ENCODE measurements at regions not wholly inside any gene's neighbourhood (a gene's known extent, or its start where the extent isn't known, plus 50 kb on each side); places are given as distances from the start of the nearest gene placed in this dataset.

GRCh38 chr3:162670181-162670580 is 1173.6 kb downstream of the OTOL1 start:
- Histone ChIP-seq H3K9ac (ENCODE audit: low read length) (no peak overlapping the region), H3K27ac (ENCODE audit: low read depth, low read length) (no peak overlapping the region), H3K79me2 (ENCODE audit: insufficient read depth, low read length) (no peaks in the 10 kb centered on the region), H3K9me2 (ENCODE audit: insufficient read depth) (no peaks in the 10 kb centered on the region), H3K27me3 (ENCODE audit: insufficient read depth, low read length) (no peaks in the 10 kb centered on the region), H3K36me3 (ENCODE audit: control insufficient read depth in 1 of 2, insufficient read depth in 2 of 2, low read length in 2 of 2) (no peaks in the 10 kb centered on the region), H3K4me2 (ENCODE audit: low read length) (no peak overlapping the region), H3K9me3 (ENCODE audit: control insufficient read depth in 1 of 2, insufficient read depth in 1 of 2, low read depth in 1 of 2, low read length in 2 of 2) (no peaks in the 10 kb centered on the region), H3K4me1 (ENCODE audit: control insufficient read depth in 1 of 2, insufficient read depth in 2 of 2, low read length in 2 of 2) (no peaks in the 10 kb centered on the region), H3K4me3 (replicated peaks in 1 of 2; ENCODE audit: low read depth in 1 of 2, low read length in 2 of 2) (no peak overlapping the region), H4K20me1 (ENCODE audit: insufficient read depth) (no peaks in the 10 kb centered on the region), H2AFZ (ENCODE audit: low read depth, low read length, poor library complexity, severe bottlenecking) (no peak overlapping the region)
- BruUV-seq (replicated peaks): no TSS peak
- intact Hi-C loops (cut with micrococcal nuclease): no loop called here
- ChIA-PET CTCF (no interaction called here), POLR2A (no interaction called here), RAD21 (ENCODE audit: low non-redundant PET in 1 of 2, low total read pairs in 2 of 2, uncharacterized antibody in 2 of 2, unreplicated experiment in 2 of 2) (no interaction called here)
- no peak for ATAC-seq
- no peak for DNase-seq (ENCODE audit: low read depth, low spot score)
- TF ChIP-seq ELF1 (IDR thresholded peaks at IDR 0.05; ENCODE audit: borderline replicate concordance, low read depth): no peak
- no peak for TF ChIP-seq YY1 (IDR thresholded peaks at IDR 0.05; ENCODE audit: extremely low read depth, insufficient replicate concordance, low read depth, low read length)
- no peak for TF ChIP-seq SP1 (IDR thresholded peaks at IDR 0.05; ENCODE audit: low read depth)
- TF ChIP-seq CEBPB (IDR thresholded peaks at IDR 0.05; ENCODE audit: low read depth): no peak
- no peak for TF ChIP-seq SRF (IDR thresholded peaks at IDR 0.05; ENCODE audit: low read depth)
- TF ChIP-seq EGR1 (IDR thresholded peaks at IDR 0.05; ENCODE audit: low read depth): no peak
- TF ChIP-seq POLR2AphosphoS5 (IDR thresholded peaks at IDR 0.05; ENCODE audit: low read depth, low read length): no peak
- no peak for TF ChIP-seq CTCF (IDR thresholded peaks at IDR 0.05 in 2 of 3, conservative IDR thresholded peaks at IDR 0.05 in 1 of 3; ENCODE audit: borderline replicate concordance in 1 of 3, insufficient read depth in 1 of 3, low read depth in 2 of 3, low read length in 2 of 3)
- no peak for TF ChIP-seq ATF3 (IDR thresholded peaks at IDR 0.05)
- no peak for TF ChIP-seq JUND (IDR thresholded peaks at IDR 0.05)
- TF ChIP-seq SIN3A (IDR thresholded peaks at IDR 0.05; ENCODE audit: low read depth): no peak
- no peak for TF ChIP-seq TCF7L2 (IDR thresholded peaks at IDR 0.05; ENCODE audit: borderline replicate concordance, extremely low read depth, insufficient read depth, insufficient read length)
- TF ChIP-seq ZBTB33 (IDR thresholded peaks at IDR 0.05; ENCODE audit: extremely low read depth, insufficient replicate concordance, low read length): no peak
- TF ChIP-seq FOSL1 (IDR thresholded peaks at IDR 0.05; ENCODE audit: low read depth): no peak
- no peak for TF ChIP-seq CBX3 (IDR thresholded peaks at IDR 0.05; ENCODE audit: low read depth)
- no peak for TF ChIP-seq ZNF274 (IDR thresholded peaks at IDR 0.05; ENCODE audit: low read depth, low read length)
- TF ChIP-seq EZH2phosphoT487 (IDR thresholded peaks at IDR 0.05; ENCODE audit: borderline replicate concordance): no peak
- no peak for TF ChIP-seq POLR2A (IDR thresholded peaks at IDR 0.05; ENCODE audit: borderline replicate concordance, extremely low read depth, insufficient read depth, insufficient read length)
- no peak for TF ChIP-seq MAX (IDR thresholded peaks at IDR 0.05)

All from HCT116 (cell line).